H9 (cell line): ENCODE measurements at regions not wholly inside any gene's neighbourhood (a gene's known extent, or its start where the extent isn't known, plus 50 kb on each side); places are given as distances from the start of the nearest gene placed in this dataset.

ENCODE experiments used
- DNase-seq: peaks from one replicate; pipeline ENCODE4 v3.0.0-alpha.2; 2017
- H2AFZ ChIP-seq: one replicate; pipeline ENCODE4 v1.6.1; 2013; ENCODE audit warnings: mild to moderate bottlenecking, low read length, control low read depth, moderate library complexity
- H2AK5ac ChIP-seq: 2 replicates; pipeline ENCODE4 v1.6.1; 2013; ENCODE audit warnings: low read length, control low read depth, mixed read lengths; ENCODE audit not compliant: insufficient read length
- H2BK120ac ChIP-seq: one replicate; pipeline ENCODE4 v1.6.1; 2013; ENCODE audit warnings: low read depth, mild to moderate bottlenecking, low read length, control low read depth, inconsistent platforms; ENCODE audit not compliant: poor library complexity, severe bottlenecking
- H2BK12ac ChIP-seq: 2 replicates; pipeline ENCODE4 v1.6.1; 2013; ENCODE audit warnings: low read length, control low read depth, mixed read lengths, low read depth; ENCODE audit not compliant: insufficient read length
- H2BK15ac ChIP-seq: 2 replicates; pipeline ENCODE4 v1.6.1; 2013; ENCODE audit warnings: low read depth, low read length, control low read depth
- H2BK20ac ChIP-seq: one replicate; pipeline ENCODE4 v1.6.1; 2013; ENCODE audit warnings: low read depth, mild to moderate bottlenecking, low read length, control low read depth, inconsistent platforms; ENCODE audit not compliant: poor library complexity, severe bottlenecking
- H2BK5ac ChIP-seq: 2 replicates; pipeline ENCODE4 v1.6.1; 2013; ENCODE audit warnings: low read length, control low read depth, mixed read lengths; ENCODE audit not compliant: insufficient read length
- H3K14ac ChIP-seq: 2 replicates; pipeline ENCODE4 v1.6.1; 2013; ENCODE audit warnings: low read length, control low read depth; ENCODE audit not compliant: insufficient read depth
- H3K18ac ChIP-seq: 2 replicates; pipeline ENCODE4 v1.6.1; 2013; ENCODE audit warnings: low read depth, mild to moderate bottlenecking, mixed read lengths, low read length, control low read depth; ENCODE audit not compliant: insufficient read length
- H3K23ac ChIP-seq: 2 replicates; pipeline ENCODE4 v1.6.1; 2013; ENCODE audit warnings: low read length, control low read depth, mixed read lengths, low read depth; ENCODE audit not compliant: insufficient read length
- H3K23me2 ChIP-seq: 2 replicates; pipeline ENCODE4 v1.6.1; 2013; ENCODE audit warnings: low read depth, mild to moderate bottlenecking, mixed read lengths, low read length, control low read depth; ENCODE audit not compliant: insufficient read length, poor library complexity, severe bottlenecking
- H3K27ac ChIP-seq: 2 replicates; pipeline ENCODE4 v1.5.1; 2013; ENCODE audit warnings: low read length, control low read depth, mixed read lengths, low read depth; ENCODE audit not compliant: insufficient read length
- H3K27me3 ChIP-seq: 2 replicates; pipeline ENCODE4 v1.6.1; 2013; ENCODE audit warnings: low read length, control low read depth, inconsistent platforms; ENCODE audit not compliant: insufficient read depth
- H3K4ac ChIP-seq: 2 replicates; pipeline ENCODE4 v1.6.1; 2013; ENCODE audit warnings: low read depth, mild to moderate bottlenecking, control low read depth, inconsistent platforms, low read length, moderate library complexity
- H3K4me1 ChIP-seq: 2 replicates; pipeline ENCODE4 v1.6.1; 2013; ENCODE audit warnings: low read length, control low read depth, inconsistent platforms; ENCODE audit not compliant: insufficient read depth
- H3K4me2 ChIP-seq: 2 replicates; pipeline ENCODE4 v1.6.1; 2013; ENCODE audit warnings: low read length, control low read depth, mixed read lengths; ENCODE audit not compliant: insufficient read length, insufficient read depth
- H3K56ac ChIP-seq: 2 replicates; pipeline ENCODE4 v1.6.1; 2013; ENCODE audit warnings: low read depth, mild to moderate bottlenecking, mixed read lengths, low read length, control low read depth; ENCODE audit not compliant: insufficient read length
- H3K79me1 ChIP-seq: 2 replicates; pipeline ENCODE4 v1.6.1; 2013; ENCODE audit warnings: low read depth, mild to moderate bottlenecking, moderate library complexity, low read length, control low read depth, inconsistent platforms; ENCODE audit not compliant: insufficient read depth, poor library complexity, severe bottlenecking
- H3K79me2 ChIP-seq: 2 replicates; pipeline ENCODE4 v1.6.1; 2013; ENCODE audit warnings: low read length, control low read depth, inconsistent platforms; ENCODE audit not compliant: insufficient read depth
- H3K9ac ChIP-seq: 2 replicates; pipeline ENCODE4 v1.6.1; 2013; ENCODE audit warnings: low read length, control low read depth, mixed read lengths; ENCODE audit not compliant: insufficient read length; ENCODE audit errors: extremely low read depth
- H3K9me3 ChIP-seq: one replicate; pipeline ENCODE4 v1.6.1; 2013; ENCODE audit warnings: low read depth, low read length, inconsistent platforms; ENCODE audit not compliant: control insufficient read depth
- H3T11ph ChIP-seq: one replicate; pipeline ENCODE4 v1.6.1; 2013; ENCODE audit warnings: mild to moderate bottlenecking, low read length, control low read depth, inconsistent platforms
- H4K20me1 ChIP-seq: one replicate; pipeline ENCODE4 v1.6.1; 2013; ENCODE audit not compliant: control insufficient read depth, insufficient read length, insufficient read depth
- H4K5ac ChIP-seq: 2 replicates; pipeline ENCODE4 v1.6.1; 2013; ENCODE audit warnings: low read depth, mild to moderate bottlenecking, mixed read lengths, low read length, control low read depth; ENCODE audit not compliant: insufficient read length
- H4K8ac ChIP-seq: replicated peaks from 2 replicates; pipeline ENCODE4 v1.6.1; 2013; ENCODE audit warnings: low read length, control low read depth, mixed read lengths, low read depth; ENCODE audit not compliant: insufficient read length
- H4K91ac ChIP-seq: 2 replicates; pipeline ENCODE4 v1.6.1; 2013; ENCODE audit warnings: low read depth, mild to moderate bottlenecking, moderate library complexity, mixed read lengths, low read length, control low read depth; ENCODE audit not compliant: insufficient read length
- H3K27ac Mint-ChIP-seq, 3 experiments: 2 replicates in 2 of 3; 3 replicates in 1 of 3; pipeline ENCODE4 v1.8.0; 2020 to 2021; ENCODE audit warnings: mixed read lengths in 3 of 3, mild to moderate bottlenecking in 1 of 3, moderate library complexity in 1 of 3
- H3K27me3 Mint-ChIP-seq: 2 replicates; pipeline ENCODE4 v1.8.0; 2021; ENCODE audit warnings: low read depth, mild to moderate bottlenecking, moderate library complexity, mixed read lengths
- H3K36me3 Mint-ChIP-seq, 3 experiments: 2 replicates in 2 of 3; 3 replicates in 1 of 3; pipeline ENCODE4 v1.8.0; 2020 to 2021; ENCODE audit warnings: low read depth in 3 of 3, mixed read lengths in 3 of 3; ENCODE audit not compliant: insufficient read depth in 1 of 3
- H3K4me1 Mint-ChIP-seq, 2 experiments: 2 replicates each; pipeline ENCODE4 v1.8.0; 2020; ENCODE audit warnings: mixed read lengths in 2 of 2
- H3K4me3 Mint-ChIP-seq, 2 experiments: 2 replicates in 1 of 2; 3 replicates in 1 of 2; pipeline ENCODE4 v1.8.0; 2020 to 2021; ENCODE audit warnings: mild to moderate bottlenecking in 2 of 2, mixed read lengths in 2 of 2, moderate library complexity in 1 of 2
- H3K9me3 Mint-ChIP-seq, 2 experiments: 2 replicates in 1 of 2; 3 replicates in 1 of 2; pipeline ENCODE4 v1.8.0; 2020; ENCODE audit warnings: mild to moderate bottlenecking in 2 of 2, mixed read lengths in 2 of 2, moderate library complexity in 1 of 2
- CTCF ChIP-seq: fragments of 200-600 bp; sonication (generic); conservative IDR thresholded peaks from 3 replicates; pipeline ENCODE4 v1.8.0; 2021; ENCODE audit warnings: antibody characterized with exemption, mild to moderate bottlenecking
- WGBS: extraction: QIAGEN DNeasy Blood & Tissue Kit; methylation state at CpG from one replicate; pipeline ENCODE4 v1.1.7; 2013; ENCODE audit warnings: missing lambda C conversion rate, low lambda C conversion rate, mixed read lengths; ENCODE audit not compliant: insufficient read length; ENCODE audit errors: extremely low coverage; 5-methylcytosine and 5-hydroxymethylcytosine counted together

- Histone ChIP-seq H4K91ac (no peak overlapping the region), H3K23ac (no peak overlapping the region), H3K18ac (no peak overlapping the region), H2AK5ac (no peak overlapping the region), H2BK15ac (no peak overlapping the region), H3K14ac (no peak overlapping the region), H3K79me2 (no peaks in the 10 kb centered on the region), H3K4me1 (peaks cover 2% of the 10 kb centered on the region; the same call in 1 of the 2 replicates), H3K56ac (no peak overlapping the region), H2AFZ (no peak overlapping the region), H3K4ac (no peak overlapping the region), H2BK20ac (no peak overlapping the region), H3K79me1 (no peaks in the 10 kb centered on the region), H3K27me3 (no peaks in the 10 kb centered on the region), H2BK5ac (no peak overlapping the region), H3K9me3 (no peaks in the 10 kb centered on the region), H4K8ac (no peak overlapping the region), H3K9ac (no peak overlapping the region), H2BK12ac (no peak overlapping the region), H4K20me1 (no peaks in the 10 kb centered on the region), H2BK120ac (no peak overlapping the region), H4K5ac (no peak overlapping the region), H3K27ac (no peak overlapping the region), H3K4me2 (no peak overlapping the region), H3K23me2 (no peaks in the 10 kb centered on the region), H3T11ph (no peak overlapping the region)
- H3K27me3 Mint-ChIP-seq, result peaks cover 2% of the 10 kb centered on the region; the same call in 1 of the 2 replicates
- no peak for DNase-seq
- no peaks in the 10 kb centered on the region for H3K9me3 Mint-ChIP-seq
- H3K27ac Mint-ChIP-seq, result no peak overlapping the region
- no peak overlapping the region for H3K4me3 Mint-ChIP-seq
- H3K4me1 Mint-ChIP-seq, result peaks cover 6 to 12% of the 10 kb centered on the region in 2 experiments; a peak in 2 of 4 replicates
- WGBS, result no CpG with 5 or more reads among the region's 6 CpGs
- no peak for TF ChIP-seq CTCF
- no peaks in the 10 kb centered on the region; a peak in 1 of 7 replicates for H3K36me3 Mint-ChIP-seq
Observed at GRCh38 chr3:30492322-30493192, 113.8 kb upstream of the TGFBR2 start.
